ENCODE measurements at regions not wholly inside any gene's neighbourhood (a gene's known extent, or its start where the extent isn't known, plus 50 kb on each side); places are given as distances from the start of the nearest gene placed in this dataset.
"Not testable (repeated sequence)": the region's sequence is repeated elsewhere in the genome, so short reads cannot be mapped to it uniquely, and the experiment has no call there.

DNA sequence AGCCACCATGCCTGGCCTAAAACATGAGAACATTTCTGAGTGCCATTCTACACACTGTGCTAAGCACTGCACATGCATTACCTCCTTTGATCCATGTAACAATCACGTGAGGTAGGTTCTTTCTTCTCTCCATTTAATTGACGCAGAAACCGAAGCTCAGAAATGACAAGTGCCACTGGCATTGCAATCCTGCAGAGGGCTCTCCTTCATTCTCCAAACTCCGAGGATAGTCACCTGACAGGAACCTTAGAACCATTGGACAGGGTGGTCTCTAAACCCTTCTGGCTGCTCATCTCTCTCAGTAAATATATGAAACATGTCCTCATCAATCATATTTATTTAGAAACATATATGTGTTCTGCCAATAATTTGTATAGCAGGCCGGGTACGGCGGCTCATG is 167.1 kb upstream of the JUN start:
- no peak for DNase-seq (ENCODE audit: extremely low spot score, unreplicated experiment)
- H3K27ac Mint-ChIP-seq (ENCODE audit: unreplicated experiment), result no peak overlapping the region
- H3K27me3 Mint-ChIP-seq (ENCODE audit: unreplicated experiment), result peaks cover 3% of the 10 kb centered on the region
- H3K36me3 Mint-ChIP-seq (ENCODE audit: unreplicated experiment), result no peaks in the 10 kb centered on the region
- no peak for TF ChIP-seq CTCF (IDR thresholded peaks at IDR 0.05)
- peaks cover 7% of the 10 kb centered on the region for H3K9me3 Mint-ChIP-seq (ENCODE audit: unreplicated experiment)
- no peaks in the 10 kb centered on the region for H3K4me1 Mint-ChIP-seq (ENCODE audit: unreplicated experiment)
- H3K4me3 Mint-ChIP-seq (ENCODE audit: unreplicated experiment), result no peak overlapping the region

DNA sequence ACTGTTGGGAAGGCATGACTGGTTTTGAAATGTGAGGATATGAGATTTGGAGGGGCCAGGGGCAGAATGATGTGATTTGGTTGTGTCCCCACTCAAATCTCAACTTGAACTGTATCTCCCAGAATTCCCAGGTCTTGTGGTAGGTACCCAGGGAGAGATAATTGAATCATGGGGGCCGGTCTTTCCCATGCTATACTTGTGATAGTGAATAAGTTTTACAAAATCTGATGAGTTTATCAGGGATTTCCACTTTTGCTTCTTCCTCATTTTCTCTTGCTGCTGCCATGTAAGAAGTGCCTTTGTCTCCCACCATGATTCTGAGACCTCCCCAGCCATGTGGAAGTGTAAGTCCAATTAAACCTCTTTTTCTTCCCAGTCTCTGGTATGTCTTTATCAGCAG is 170.1 kb upstream of the JUN start:
- not testable (repeated sequence) for H3K27ac Mint-ChIP-seq (ENCODE audit: unreplicated experiment); DNase-seq (ENCODE audit: extremely low spot score, unreplicated experiment); H3K4me3 Mint-ChIP-seq (ENCODE audit: unreplicated experiment); H3K27me3 Mint-ChIP-seq (ENCODE audit: unreplicated experiment); H3K4me1 Mint-ChIP-seq (ENCODE audit: unreplicated experiment); H3K9me3 Mint-ChIP-seq (ENCODE audit: unreplicated experiment); H3K36me3 Mint-ChIP-seq (ENCODE audit: unreplicated experiment)

GRCh38 chr1:58963287-58963686 is 179.4 kb upstream of the JUN start:
- not testable (repeated sequence) for H3K4me3 Mint-ChIP-seq (ENCODE audit: unreplicated experiment)

DNA sequence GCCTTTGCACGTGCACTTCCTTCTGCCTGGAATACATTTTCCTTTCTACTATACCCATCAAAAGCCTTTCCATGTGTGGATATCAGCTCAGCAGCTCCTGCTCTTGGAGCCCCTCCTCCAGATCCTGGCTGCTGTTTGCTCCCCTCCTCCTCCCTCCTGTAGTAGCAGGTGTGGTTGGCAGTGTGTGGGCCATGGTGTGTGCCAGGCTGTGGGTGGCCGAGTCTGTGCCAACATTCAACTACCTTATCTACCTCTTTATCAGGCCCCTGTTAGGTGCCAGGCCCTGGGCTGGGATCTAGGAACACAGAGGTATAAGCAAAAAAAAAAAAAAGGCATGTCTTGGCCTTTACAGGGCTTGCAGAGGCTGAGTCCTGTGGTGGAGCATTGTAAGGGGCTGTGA is 180.6 kb upstream of the JUN start:
- no peak for DNase-seq (ENCODE audit: extremely low spot score, unreplicated experiment)
- Mint-ChIP-seq H3K4me1 (ENCODE audit: unreplicated experiment) (peaks cover 3% of the 10 kb centered on the region), H3K9me3 (ENCODE audit: unreplicated experiment) (peaks cover 9% of the 10 kb centered on the region), H3K27me3 (ENCODE audit: unreplicated experiment) (no peaks in the 10 kb centered on the region), H3K36me3 (ENCODE audit: unreplicated experiment) (no peaks in the 10 kb centered on the region), H3K4me3 (ENCODE audit: unreplicated experiment) (no peak overlapping the region), H3K27ac (ENCODE audit: unreplicated experiment) (no peak overlapping the region)
- no peak for TF ChIP-seq CTCF (IDR thresholded peaks at IDR 0.05)

More at GRCh38 chr1:58963287-58963686, 179.4 kb upstream of the JUN start:
- H3K36me3 Mint-ChIP-seq (ENCODE audit: unreplicated experiment); H3K4me1 Mint-ChIP-seq (ENCODE audit: unreplicated experiment); H3K27me3 Mint-ChIP-seq (ENCODE audit: unreplicated experiment); H3K27ac Mint-ChIP-seq (ENCODE audit: unreplicated experiment); DNase-seq (ENCODE audit: extremely low spot score, unreplicated experiment); H3K9me3 Mint-ChIP-seq (ENCODE audit: unreplicated experiment): not testable (repeated sequence)

DNA sequence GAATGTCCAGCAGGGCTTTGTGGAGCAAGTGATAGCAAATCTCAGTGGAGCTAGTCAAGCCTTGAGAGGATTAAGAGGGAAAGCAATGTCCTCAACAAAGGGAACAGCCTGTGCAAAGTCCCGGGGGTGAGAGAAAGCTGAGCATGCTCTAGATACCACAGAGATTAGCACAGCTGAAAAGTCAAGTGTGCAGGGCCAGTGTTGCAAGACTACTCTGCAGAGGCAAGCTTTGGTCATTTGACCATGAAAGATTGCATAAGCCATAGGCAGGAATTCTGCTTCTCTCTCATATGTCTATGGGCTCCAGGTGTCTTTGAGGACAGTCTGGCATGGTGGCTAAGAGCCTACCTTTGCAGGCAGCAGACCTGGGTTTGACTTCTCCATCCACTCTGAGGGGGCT is 181.0 kb upstream of the JUN start:
- no peak overlapping the region for H3K27ac Mint-ChIP-seq (ENCODE audit: unreplicated experiment)
- peaks cover 9% of the 10 kb centered on the region for H3K9me3 Mint-ChIP-seq (ENCODE audit: unreplicated experiment)
- H3K4me3 Mint-ChIP-seq (ENCODE audit: unreplicated experiment), result no peak overlapping the region
- no peaks in the 10 kb centered on the region for H3K27me3 Mint-ChIP-seq (ENCODE audit: unreplicated experiment)
- DNase-seq (ENCODE audit: extremely low spot score, unreplicated experiment), result no peak
- H3K36me3 Mint-ChIP-seq (ENCODE audit: unreplicated experiment), result no peaks in the 10 kb centered on the region
- TF ChIP-seq CTCF (IDR thresholded peaks at IDR 0.05), result no peak
- H3K4me1 Mint-ChIP-seq (ENCODE audit: unreplicated experiment), result peaks cover 3% of the 10 kb centered on the region

DNA sequence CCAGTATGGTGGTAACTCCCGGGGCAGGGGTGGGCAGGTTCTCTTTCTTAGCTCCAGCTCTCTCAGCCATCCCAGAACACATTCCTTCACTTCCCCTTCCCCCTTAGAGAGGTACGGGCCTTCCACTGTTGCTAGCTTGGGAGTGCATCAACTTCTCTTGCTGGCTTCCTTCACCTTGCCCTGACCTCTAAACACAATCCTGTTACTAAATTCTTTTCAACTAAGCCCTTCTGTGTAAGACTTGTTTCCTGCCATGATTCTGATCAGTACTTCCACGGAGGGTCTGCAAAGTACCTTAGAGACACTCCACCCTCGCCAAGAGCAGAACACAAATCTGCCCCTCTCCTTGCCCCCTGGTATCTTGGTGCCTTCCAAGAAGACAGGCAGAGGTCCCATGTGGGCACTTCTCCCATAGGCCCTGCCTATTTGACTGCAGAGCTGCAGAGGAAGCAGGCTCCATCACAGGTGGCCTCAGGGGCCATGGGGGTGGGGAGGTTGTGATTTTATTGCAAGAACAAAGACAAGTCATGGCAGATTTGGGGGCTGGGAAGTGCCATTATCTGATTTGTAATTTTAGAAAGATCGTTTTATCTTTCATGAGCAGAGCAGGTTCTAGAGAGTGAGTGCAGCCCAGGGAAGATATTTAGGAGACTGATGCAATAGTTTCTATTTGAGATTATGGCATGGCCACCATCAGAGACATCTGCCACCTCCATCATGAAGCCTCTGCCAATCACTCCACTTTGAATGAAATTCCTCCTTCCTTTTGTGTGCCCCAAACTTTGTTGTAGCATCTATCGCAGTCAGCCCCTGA is 182.5 kb upstream of the JUN start:
- Mint-ChIP-seq H3K27ac (ENCODE audit: unreplicated experiment) (no peak overlapping the region), H3K9me3 (ENCODE audit: unreplicated experiment) (peaks cover 2% of the 10 kb centered on the region), H3K4me1 (ENCODE audit: unreplicated experiment) (peaks cover 3% of the 10 kb centered on the region), H3K4me3 (ENCODE audit: unreplicated experiment) (no peak overlapping the region), H3K27me3 (ENCODE audit: unreplicated experiment) (no peaks in the 10 kb centered on the region), H3K36me3 (ENCODE audit: unreplicated experiment) (no peaks in the 10 kb centered on the region)
- DNase-seq (ENCODE audit: extremely low spot score, unreplicated experiment), result no peak
- TF ChIP-seq CTCF (IDR thresholded peaks at IDR 0.05), result no peak

Data from osteocyte (in vitro differentiated cells).